ENCODE measurements at regions not wholly inside any gene's neighbourhood (a gene's known extent, or its start where the extent isn't known, plus 50 kb on each side); places are given as distances from the start of the nearest gene placed in this dataset.

GRCh38 chr3:117706756-117707155 is 997.2 kb downstream of the TUSC7 start:
- H2AFZ ChIP-seq (ENCODE audit: low read depth, low read length): no peak overlapping the region
- TF ChIP-seq CTCF (IDR thresholded peaks at IDR 0.05; ENCODE audit: borderline replicate concordance, extremely low read depth, low read length, poor library complexity, severe bottlenecking): no peak
- H3K79me2 ChIP-seq (ENCODE audit: insufficient read depth, low read length): no peaks in the 10 kb centered on the region
- no peak for DNase-seq
- no peaks in the 10 kb centered on the region for H3K36me3 ChIP-seq (ENCODE audit: insufficient read depth, low read length)
- no peak for ATAC-seq (ENCODE audit: insufficient read depth, low read depth)
- H3K4me2 ChIP-seq (ENCODE audit: insufficient read depth, low read length): no peak overlapping the region
- no peak overlapping the region for H3K9ac ChIP-seq (ENCODE audit: low read depth, low read length)
- no peaks in the 10 kb centered on the region for H3K27me3 ChIP-seq (ENCODE audit: insufficient read depth, low read length, poor library complexity)
- H3K27ac ChIP-seq (ENCODE audit: low read length): no peak overlapping the region
- no peaks in the 10 kb centered on the region for H3K4me1 ChIP-seq (ENCODE audit: insufficient read depth, low read length)
- H3K9me3 ChIP-seq (ENCODE audit: insufficient read depth, low read length, severe bottlenecking): no peaks in the 10 kb centered on the region
- no peaks in the 10 kb centered on the region for H4K20me1 ChIP-seq (ENCODE audit: insufficient read depth, low read length)
- no peak overlapping the region for H3K4me3 ChIP-seq (ENCODE audit: low read depth in 1 of 2, low read length in 2 of 2)

- DNase-seq (no peak), ATAC-seq (ENCODE audit: insufficient read depth, low read depth) (no peak)
- no peak overlapping the region for H2AFZ ChIP-seq (ENCODE audit: low read depth, low read length)
These were observed 999.0 kb downstream of the TUSC7 start for GRCh38 chr3:117708601-117709000.

GRCh38 chr3:117709108-117709507 is 999.5 kb downstream of the TUSC7 start:
- TF ChIP-seq EZH2 (IDR thresholded peaks at IDR 0.05; ENCODE audit: borderline replicate concordance, low read depth, low read length, severe bottlenecking): no peak
- TF ChIP-seq CTCF (IDR thresholded peaks at IDR 0.05; ENCODE audit: borderline replicate concordance, extremely low read depth, low read length, poor library complexity, severe bottlenecking): no peak
- H3K36me3 ChIP-seq (ENCODE audit: insufficient read depth, low read length): no peaks in the 10 kb centered on the region
- H3K27ac ChIP-seq (ENCODE audit: low read length): no peak overlapping the region
- H3K4me3 ChIP-seq (ENCODE audit: low read depth in 1 of 2, low read length in 2 of 2): no peak overlapping the region
- H3K27me3 ChIP-seq (ENCODE audit: insufficient read depth, low read length, poor library complexity): no peaks in the 10 kb centered on the region
- H3K79me2 ChIP-seq (ENCODE audit: insufficient read depth, low read length): no peaks in the 10 kb centered on the region
- H3K4me1 ChIP-seq (ENCODE audit: insufficient read depth, low read length): no peaks in the 10 kb centered on the region
- no peaks in the 10 kb centered on the region for H4K20me1 ChIP-seq (ENCODE audit: insufficient read depth, low read length)
- no peak overlapping the region for H3K9ac ChIP-seq (ENCODE audit: low read depth, low read length)
- no peak for ATAC-seq (ENCODE audit: insufficient read depth, low read depth)
- H2AFZ ChIP-seq (ENCODE audit: low read depth, low read length): no peak overlapping the region
- no peak for DNase-seq
- H3K9me3 ChIP-seq (ENCODE audit: insufficient read depth, low read length, severe bottlenecking): no peaks in the 10 kb centered on the region
- no peak overlapping the region for H3K4me2 ChIP-seq (ENCODE audit: insufficient read depth, low read length)

More at GRCh38 chr3:117708601-117709000, 999.0 kb downstream of the TUSC7 start:
- Histone ChIP-seq H3K79me2 (ENCODE audit: insufficient read depth, low read length) (no peaks in the 10 kb centered on the region), H3K27ac (ENCODE audit: low read length) (no peak overlapping the region), H4K20me1 (ENCODE audit: insufficient read depth, low read length) (no peaks in the 10 kb centered on the region), H3K27me3 (ENCODE audit: insufficient read depth, low read length, poor library complexity) (no peaks in the 10 kb centered on the region), H3K4me1 (ENCODE audit: insufficient read depth, low read length) (no peaks in the 10 kb centered on the region), H3K4me2 (ENCODE audit: insufficient read depth, low read length) (no peak overlapping the region), H3K9me3 (ENCODE audit: insufficient read depth, low read length, severe bottlenecking) (no peaks in the 10 kb centered on the region), H3K36me3 (ENCODE audit: insufficient read depth, low read length) (no peaks in the 10 kb centered on the region), H3K9ac (ENCODE audit: low read depth, low read length) (no peak overlapping the region), H3K4me3 (ENCODE audit: low read depth in 1 of 2, low read length in 2 of 2) (no peak overlapping the region)
- no peak for TF ChIP-seq CTCF (IDR thresholded peaks at IDR 0.05; ENCODE audit: borderline replicate concordance, extremely low read depth, low read length, poor library complexity, severe bottlenecking)
- TF ChIP-seq EZH2 (IDR thresholded peaks at IDR 0.05; ENCODE audit: borderline replicate concordance, low read depth, low read length, severe bottlenecking): no peak

GRCh38 chr3:117710501-117710900 is 1000.9 kb downstream of the TUSC7 start:
- no peak for TF ChIP-seq EZH2 (IDR thresholded peaks at IDR 0.05; ENCODE audit: borderline replicate concordance, low read depth, low read length, severe bottlenecking)
- Histone ChIP-seq H2AFZ (ENCODE audit: low read depth, low read length) (no peak overlapping the region), H3K27me3 (ENCODE audit: insufficient read depth, low read length, poor library complexity) (no peaks in the 10 kb centered on the region), H4K20me1 (ENCODE audit: insufficient read depth, low read length) (no peaks in the 10 kb centered on the region), H3K36me3 (ENCODE audit: insufficient read depth, low read length) (no peaks in the 10 kb centered on the region), H3K9me3 (ENCODE audit: insufficient read depth, low read length, severe bottlenecking) (no peaks in the 10 kb centered on the region), H3K9ac (ENCODE audit: low read depth, low read length) (no peak overlapping the region), H3K79me2 (ENCODE audit: insufficient read depth, low read length) (no peaks in the 10 kb centered on the region), H3K4me2 (ENCODE audit: insufficient read depth, low read length) (no peak overlapping the region), H3K4me3 (ENCODE audit: low read depth in 1 of 2, low read length in 2 of 2) (no peak overlapping the region), H3K27ac (ENCODE audit: low read length) (no peak overlapping the region), H3K4me1 (ENCODE audit: insufficient read depth, low read length) (no peaks in the 10 kb centered on the region)
- ATAC-seq (ENCODE audit: insufficient read depth, low read depth) (no peak), DNase-seq (no peak)
